Esophagus muscularis mucosa (tissue), 4 donors: ENCODE measurements at regions not wholly inside any gene's neighbourhood (a gene's known extent, or its start where the extent isn't known, plus 50 kb on each side); places are given as distances from the start of the nearest gene placed in this dataset.

Source experiments
- CTCF ChIP-seq, 3 experiments: fragments of 200-600 bp in 2 of 3; fragments of 450-650 bp in 1 of 3; sonication (generic) in 2 of 3; IDR thresholded peaks; one replicate each; pipeline ENCODE4 v1.5.1; 2017 to 2019; ENCODE audit warnings: antibody characterized with exemption in 3 of 3, mild to moderate bottlenecking in 2 of 3, moderate library complexity in 1 of 3
- EP300 ChIP-seq: sonication (generic); formaldehyde crosslinking; IDR thresholded peaks from one replicate; pipeline ENCODE4 v1.6.1; 2017; ENCODE audit warnings: antibody characterized with exemption
- POLR2A ChIP-seq: fragments of 450-650 bp; IDR thresholded peaks from one replicate; pipeline ENCODE4 v1.6.1; 2017; ENCODE audit warnings: antibody characterized with exemption, moderate library complexity, mild to moderate bottlenecking, low read depth

- TF ChIP-seq POLR2A, result no peak
- TF ChIP-seq CTCF (IDR thresholded peaks at IDR 0.05), result no peak
- TF ChIP-seq EP300, result no peak
Observed at GRCh38 chr9:75231167-75231566, 142.9 kb downstream of the OSTF1 start.
